ENCODE measurements at regions not wholly inside any gene's neighbourhood (a gene's known extent, or its start where the extent isn't known, plus 50 kb on each side); places are given as distances from the start of the nearest gene placed in this dataset.

- TF ChIP-seq CTCF (IDR thresholded peaks at IDR 0.05), result no peak
- Histone ChIP-seq H3K4me1 (no peaks in the 10 kb centered on the region), H3K4me3 (no peak overlapping the region), H3K9me3 (no peaks in the 10 kb centered on the region), H3K27ac (no peak overlapping the region), H3K27me3 (no peaks in the 10 kb centered on the region), H3K36me3 (no peaks in the 10 kb centered on the region)
- intact Hi-C loops (cut with DNase I), result no loop called here
- no peak for DNase-seq (ENCODE audit: low spot score in 2 of 2)
Observed at GRCh38 chr2:12998685-12999084, 281.9 kb downstream of the TRIB2 start.

- intact Hi-C loops (cut with DNase I), result loop anchor here (5.0 to 10.0 kb wide), 2 partner anchors 279 to 546 kb away; no protein-coding TSS in a partner anchor
- H3K27me3 ChIP-seq, result no peaks in the 10 kb centered on the region
- no peaks in the 10 kb centered on the region for H3K9me3 ChIP-seq
- DNase-seq (ENCODE audit: low spot score in 2 of 2), result no peak
- no peaks in the 10 kb centered on the region for H3K4me1 ChIP-seq
- H3K36me3 ChIP-seq, result no peaks in the 10 kb centered on the region
- H3K27ac ChIP-seq, result no peak overlapping the region
- no peak for TF ChIP-seq CTCF (IDR thresholded peaks at IDR 0.05)
- peak overlapping the region in 1 of 2 donors; percentile 7 for H3K4me3 ChIP-seq
Observed at GRCh38 chr2:13000664-13001363, 284.1 kb downstream of the TRIB2 start.

- Histone ChIP-seq H3K27me3 (no peaks in the 10 kb centered on the region), H3K9me3 (no peaks in the 10 kb centered on the region), H3K36me3 (no peaks in the 10 kb centered on the region), H3K4me1 (no peaks in the 10 kb centered on the region), H3K27ac (no peak overlapping the region), H3K4me3 (no peak overlapping the region)
- TF ChIP-seq CTCF (IDR thresholded peaks at IDR 0.05), result no peak
- DNase-seq (ENCODE audit: low spot score in 2 of 2), result no peak
- intact Hi-C loops (cut with DNase I), result loop anchor here (5.0 to 10.0 kb wide), 2 partner anchors 279 to 547 kb away; no protein-coding TSS in a partner anchor
Observed at GRCh38 chr2:13001408-13001807, 284.7 kb downstream of the TRIB2 start.

DNA sequence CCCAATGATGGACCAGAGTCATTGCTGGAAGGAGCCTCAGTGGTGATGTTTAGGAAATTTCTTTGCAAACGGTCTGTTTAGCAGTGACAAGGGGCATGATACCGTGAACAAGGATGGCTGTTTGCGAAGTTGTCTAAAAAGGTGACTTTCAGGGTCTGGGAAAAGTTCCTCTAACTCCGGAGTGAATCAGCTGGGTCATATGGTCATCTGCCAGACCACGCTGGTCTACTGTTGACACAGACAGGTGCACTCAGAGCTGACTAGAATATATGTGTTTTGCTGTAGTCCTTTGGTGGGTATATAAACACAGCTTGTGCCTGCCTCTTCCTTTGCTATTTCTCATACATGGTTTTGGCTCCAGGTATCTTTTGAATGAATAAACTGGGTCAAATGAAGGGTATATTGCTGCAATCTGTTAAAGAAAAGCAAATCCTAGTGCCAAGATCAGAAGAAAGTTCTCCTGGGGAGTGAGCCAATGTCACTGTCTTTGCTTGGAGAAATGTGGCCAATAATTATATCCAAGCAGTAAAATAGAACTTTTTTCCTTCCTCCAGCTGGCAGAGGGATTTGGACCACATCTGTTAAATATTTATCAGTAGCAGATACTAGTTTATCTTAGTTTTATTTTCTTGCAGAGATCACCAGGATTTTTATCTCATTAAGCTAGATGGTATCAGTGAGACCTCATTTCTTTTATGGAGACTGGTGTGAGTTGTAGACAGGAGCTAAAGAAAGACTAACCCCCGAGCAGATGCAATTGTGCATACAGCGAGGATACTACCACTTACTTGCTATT lies 286.0 kb downstream of the TRIB2 start:
- DNase-seq (ENCODE audit: low spot score in 2 of 2), result no peak
- Histone ChIP-seq H3K4me1 (no peaks in the 10 kb centered on the region), H3K27ac (no peak overlapping the region), H3K27me3 (no peaks in the 10 kb centered on the region), H3K36me3 (no peaks in the 10 kb centered on the region), H3K9me3 (no peaks in the 10 kb centered on the region), H3K4me3 (no peak overlapping the region)
- intact Hi-C loops (cut with DNase I), result loop anchor here (5.0 to 10.0 kb wide), 2 partner anchors 280 to 548 kb away; no protein-coding TSS in a partner anchor
- no peak for TF ChIP-seq CTCF (IDR thresholded peaks at IDR 0.05)

DNA sequence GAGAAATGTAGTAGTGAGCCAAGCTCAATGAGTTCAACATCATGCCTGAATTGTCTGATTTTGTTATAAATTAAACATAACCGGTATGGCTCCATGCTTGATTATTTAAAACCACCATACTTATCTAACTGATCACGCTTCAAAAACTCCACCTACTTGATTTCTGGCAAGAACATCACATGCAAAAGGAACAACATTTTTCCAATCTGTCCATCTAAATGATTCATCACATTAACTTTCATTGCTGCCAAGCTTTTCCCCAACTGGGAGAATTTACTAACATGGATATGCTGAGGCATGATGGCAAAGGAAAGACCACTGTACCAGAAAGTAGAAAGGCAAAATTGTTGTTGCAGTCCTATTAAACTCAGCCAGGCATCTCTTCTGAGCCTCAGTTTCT lies 286.8 kb downstream of the TRIB2 start:
- no peak for TF ChIP-seq CTCF (IDR thresholded peaks at IDR 0.05)
- intact Hi-C loops (cut with DNase I), result loop anchor here (5.0 to 10.0 kb wide), 2 partner anchors 281 to 549 kb away; no protein-coding TSS in a partner anchor
- Histone ChIP-seq H3K27me3 (no peaks in the 10 kb centered on the region), H3K4me1 (no peaks in the 10 kb centered on the region), H3K4me3 (no peak overlapping the region), H3K36me3 (no peaks in the 10 kb centered on the region), H3K27ac (no peak overlapping the region), H3K9me3 (no peaks in the 10 kb centered on the region)
- DNase-seq (ENCODE audit: low spot score in 2 of 2), result no peak
